ENCODE measurements at regions not wholly inside any gene's neighbourhood (a gene's known extent, or its start where the extent isn't known, plus 50 kb on each side); places are given as distances from the start of the nearest gene placed in this dataset.

GRCh38 chr14:85293612-85294234 is 236.2 kb upstream of the FLRT2 start:
- intact Hi-C loops (cut with micrococcal nuclease), result no loop called here
- no CpG with 5 or more reads among the region's 6 CpGs for WGBS (ENCODE audit: insufficient coverage)
- peak in 2 of 3 donors; percentile 38 to 70 for DNase-seq
- no peaks in the 10 kb centered on the region for H3K27me3 Mint-ChIP-seq (ENCODE audit: low read depth in 3 of 3)
- peaks cover 8 to 16% (median 15%) of the 10 kb centered on the region in 7 donors for H3K9me3 Mint-ChIP-seq
- Histone ChIP-seq H4K20me1 (ENCODE audit: insufficient read depth, low read length) (no peaks in the 10 kb centered on the region), H3K27me3 (ENCODE audit: control insufficient read depth in 2 of 2, insufficient read depth in 2 of 2, low read length in 2 of 2) (no peaks in the 10 kb centered on the region), H3K4me1 (ENCODE audit: control insufficient read depth in 1 of 2, insufficient read depth in 2 of 2, low read length in 2 of 2) (peaks cover 38 to 40% of the 10 kb centered on the region in 2 donors), H3K9ac (ENCODE audit: insufficient read depth, low read length, poor library complexity, severe bottlenecking) (peak overlapping the region; percentile 16), H3K9me3 (replicated peaks in 1 of 2; ENCODE audit: control insufficient read depth in 1 of 2, insufficient read depth in 1 of 2, low read length in 2 of 2) (peaks cover 8 to 14% of the 10 kb centered on the region in 2 donors), H2AFZ (ENCODE audit: insufficient read depth, low read depth, low read length, poor library complexity, severe bottlenecking) (peak overlapping the region; percentile 36), H3K4me3 (replicated peaks in 1 of 3; ENCODE audit: low read depth in 2 of 3, low read length in 3 of 3) (peak overlapping the region in 1 of 3 experiments; percentile 49), H3K79me2 (ENCODE audit: insufficient read depth, low read length) (no peaks in the 10 kb centered on the region), H3K4me2 (replicated peaks; ENCODE audit: extremely low read depth, low read length, poor library complexity, severe bottlenecking) (peak overlapping the region; percentile 53), H3K36me3 (replicated peaks in 1 of 2; ENCODE audit: control insufficient read depth in 1 of 2, insufficient read depth in 2 of 2, low read length in 2 of 2) (no peaks in the 10 kb centered on the region), H3K27ac (ENCODE audit: low read depth in 1 of 2, low read length in 2 of 2) (peak overlapping the region in 1 of 2 donors; percentile 84)
- no peaks in the 10 kb centered on the region for H3K36me3 Mint-ChIP-seq
- peak overlapping the region; percentile 0 to 89 (median 32) for H3K27ac Mint-ChIP-seq
- H3K4me1 Mint-ChIP-seq, result peaks cover 35% of the 10 kb centered on the region
- no peak for TF ChIP-seq CTCF (IDR thresholded peaks at IDR 0.05)
- peak overlapping the region in 1 of 2 donors; percentile 53 for H3K4me3 Mint-ChIP-seq

- H3K27ac Mint-ChIP-seq, result peak overlapping the region in 2 of 7 donors; percentile 3 to 91
- Histone ChIP-seq H2AFZ (ENCODE audit: insufficient read depth, low read depth, low read length, poor library complexity, severe bottlenecking) (no peak overlapping the region), H3K4me3 (replicated peaks in 1 of 3; ENCODE audit: low read depth in 2 of 3, low read length in 3 of 3) (no peak overlapping the region), H3K9me3 (replicated peaks in 1 of 2; ENCODE audit: control insufficient read depth in 1 of 2, insufficient read depth in 1 of 2, low read length in 2 of 2) (peaks cover 14 to 21% of the 10 kb centered on the region in 2 donors), H3K27me3 (ENCODE audit: control insufficient read depth in 2 of 2, insufficient read depth in 2 of 2, low read length in 2 of 2) (no peaks in the 10 kb centered on the region), H3K79me2 (ENCODE audit: insufficient read depth, low read length) (no peaks in the 10 kb centered on the region), H3K9ac (ENCODE audit: insufficient read depth, low read length, poor library complexity, severe bottlenecking) (no peak overlapping the region), H4K20me1 (ENCODE audit: insufficient read depth, low read length) (no peaks in the 10 kb centered on the region), H3K27ac (ENCODE audit: low read depth in 1 of 2, low read length in 2 of 2) (peak overlapping the region in 1 of 2 donors; percentile 71), H3K4me2 (replicated peaks; ENCODE audit: extremely low read depth, low read length, poor library complexity, severe bottlenecking) (no peak overlapping the region), H3K4me1 (ENCODE audit: control insufficient read depth in 1 of 2, insufficient read depth in 2 of 2, low read length in 2 of 2) (peaks cover 38 to 40% of the 10 kb centered on the region in 2 donors), H3K36me3 (replicated peaks in 1 of 2; ENCODE audit: control insufficient read depth in 1 of 2, insufficient read depth in 2 of 2, low read length in 2 of 2) (no peaks in the 10 kb centered on the region)
- no peak overlapping the region for H3K4me3 Mint-ChIP-seq
- H3K9me3 Mint-ChIP-seq, result peaks cover 16 to 25% (median 18%) of the 10 kb centered on the region in 7 donors
- no CpG with 5 or more reads among the region's 1 CpG for WGBS (ENCODE audit: insufficient coverage)
- intact Hi-C loops (cut with micrococcal nuclease), result no loop called here
- H3K36me3 Mint-ChIP-seq, result no peaks in the 10 kb centered on the region
- DNase-seq, result no peak
- H3K4me1 Mint-ChIP-seq, result peaks cover 35% of the 10 kb centered on the region
- TF ChIP-seq CTCF (IDR thresholded peaks at IDR 0.05), result no peak
- H3K27me3 Mint-ChIP-seq (ENCODE audit: low read depth in 3 of 3), result no peaks in the 10 kb centered on the region
Measured at GRCh38 chr14:85295318-85295717, 234.6 kb upstream of the FLRT2 start.

Measured in CD14-positive monocyte (primary cell).